ENCODE measurements at regions not wholly inside any gene's neighbourhood (a gene's known extent, or its start where the extent isn't known, plus 50 kb on each side); places are given as distances from the start of the nearest gene placed in this dataset.

DNA sequence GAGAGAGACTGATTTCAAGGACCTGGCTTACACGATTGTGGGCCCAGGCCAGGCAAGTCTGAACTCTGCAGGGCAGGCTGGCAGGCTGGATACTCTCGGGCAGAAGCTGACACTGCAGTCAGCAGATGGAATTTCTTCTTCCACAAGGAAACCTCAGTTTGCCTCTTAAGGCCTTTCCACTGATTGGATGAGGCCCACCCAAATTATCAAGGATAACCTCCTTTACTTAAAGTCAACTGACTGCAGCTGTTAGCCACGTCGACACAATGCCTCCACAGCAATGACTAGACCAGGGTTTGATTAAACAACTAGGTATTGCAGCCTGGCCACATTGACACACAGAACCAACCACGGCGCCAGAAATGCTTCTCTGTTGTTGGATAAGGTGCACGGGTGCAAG lies 130.5 kb downstream of the PSMG1 start:
- ATAC-seq (ENCODE audit: low read depth in 2 of 2) (no peak), DNase-seq (no peak)
- no peaks in the 10 kb centered on the region for H3K4me1 Mint-ChIP-seq
- H3K27ac Mint-ChIP-seq: no peak overlapping the region
- no peak overlapping the region for H3K4me3 Mint-ChIP-seq
- peaks cover 0 to 6% (median 0%) of the 10 kb centered on the region in 3 donors for H3K27me3 Mint-ChIP-seq
- H3K36me3 Mint-ChIP-seq: no peaks in the 10 kb centered on the region
- peaks cover 0 to 6% (median 0%) of the 10 kb centered on the region in 7 donors for H3K9me3 Mint-ChIP-seq

DNA sequence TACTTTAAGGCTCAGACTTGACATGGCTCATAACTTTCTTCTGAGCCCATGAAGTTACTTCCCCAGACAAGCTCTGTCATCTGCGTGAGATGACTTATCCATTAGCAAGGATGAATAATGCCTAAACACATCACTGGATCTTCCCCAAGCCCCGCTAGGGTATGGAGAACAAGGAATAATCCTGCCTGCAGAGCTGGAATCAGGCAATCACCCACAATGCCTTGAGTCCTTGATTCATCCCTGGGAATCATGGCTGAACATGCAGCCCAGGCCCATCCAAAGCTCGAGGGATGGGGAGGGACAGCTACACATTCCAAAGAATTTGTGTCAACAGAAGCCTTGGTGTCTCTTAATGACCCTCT lies 131.7 kb downstream of the PSMG1 start:
- ATAC-seq (ENCODE audit: low read depth in 2 of 2) (no peak), DNase-seq (no peak)
- H3K4me3 Mint-ChIP-seq: no peak overlapping the region
- H3K9me3 Mint-ChIP-seq: peaks cover 0 to 6% (median 0%) of the 10 kb centered on the region in 7 donors
- H3K27ac Mint-ChIP-seq: no peak overlapping the region
- H3K27me3 Mint-ChIP-seq: peaks cover 0 to 6% (median 5%) of the 10 kb centered on the region in 3 donors
- no peaks in the 10 kb centered on the region for H3K36me3 Mint-ChIP-seq
- no peaks in the 10 kb centered on the region for H3K4me1 Mint-ChIP-seq

DNA sequence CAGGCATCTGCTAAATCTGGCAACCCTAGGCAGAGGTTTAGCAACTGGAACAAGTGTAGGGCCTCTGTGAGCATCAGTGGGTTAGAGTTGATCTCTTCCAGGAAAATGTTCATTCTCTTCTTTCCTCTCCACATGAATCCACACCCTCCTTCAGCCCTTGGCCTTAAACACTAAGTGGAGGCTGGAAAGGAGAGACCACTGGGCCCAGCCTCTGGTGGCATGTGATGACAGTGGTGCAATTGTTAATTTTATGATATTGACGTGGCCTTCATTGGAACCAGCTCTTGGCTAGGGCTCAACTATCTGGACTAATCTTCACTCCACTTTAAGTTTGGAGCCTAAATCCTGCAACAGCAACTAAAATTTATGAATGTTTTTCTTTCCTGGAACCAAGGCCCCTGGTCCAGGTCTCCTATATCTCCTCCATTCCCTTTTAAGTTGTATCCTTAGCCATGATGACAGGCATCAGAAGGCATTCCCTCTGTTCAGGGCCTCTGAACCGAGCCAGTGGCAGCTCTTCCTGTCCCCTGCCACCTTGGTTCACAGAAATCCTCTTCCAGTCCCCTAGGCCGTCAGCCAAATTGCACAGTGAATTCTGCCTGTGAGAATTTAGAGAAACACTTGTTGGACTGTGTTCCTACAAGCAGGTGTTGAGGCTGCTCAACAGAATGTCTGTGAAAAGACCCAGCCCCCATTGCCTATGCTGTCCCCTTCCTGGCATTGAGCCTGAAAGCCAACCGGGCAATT lies 132.2 kb downstream of the PSMG1 start:
- Mint-ChIP-seq H3K4me1 (no peaks in the 10 kb centered on the region), H3K9me3 (peaks cover 0 to 6% (median 0%) of the 10 kb centered on the region in 7 donors), H3K36me3 (no peaks in the 10 kb centered on the region), H3K4me3 (no peak overlapping the region), H3K27me3 (peaks cover 0 to 7% (median 6%) of the 10 kb centered on the region in 3 donors), H3K27ac (no peak overlapping the region)
- ATAC-seq (ENCODE audit: low read depth in 2 of 2): no peak
- DNase-seq: no peak

DNA sequence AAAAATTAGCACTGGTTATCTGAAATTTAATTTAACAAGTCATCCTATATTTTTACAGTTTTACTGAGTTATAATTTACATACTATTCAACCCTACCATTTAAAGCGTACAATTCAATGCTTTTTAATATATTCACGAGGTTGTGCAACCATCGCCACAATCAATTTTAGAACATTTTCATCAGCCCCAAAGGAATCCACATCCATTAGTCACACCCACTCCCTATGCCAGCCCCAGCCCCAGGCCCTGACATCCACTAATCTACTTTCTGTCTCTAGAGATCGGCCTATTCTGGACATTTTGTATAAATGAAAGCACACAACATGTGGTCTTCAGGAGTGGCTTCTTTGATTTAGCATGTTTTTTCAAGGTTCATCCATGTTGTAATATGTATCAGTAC lies 134.7 kb downstream of the PSMG1 start:
- no peak overlapping the region for H3K4me3 Mint-ChIP-seq
- no peak for DNase-seq
- H3K27ac Mint-ChIP-seq: no peak overlapping the region
- peaks cover 0 to 7% (median 6%) of the 10 kb centered on the region in 3 donors for H3K27me3 Mint-ChIP-seq
- H3K36me3 Mint-ChIP-seq: no peaks in the 10 kb centered on the region
- H3K4me1 Mint-ChIP-seq: no peaks in the 10 kb centered on the region
- peaks cover 0 to 6% (median 0%) of the 10 kb centered on the region in 7 donors for H3K9me3 Mint-ChIP-seq
- ATAC-seq (ENCODE audit: low read depth in 2 of 2): no peak

DNA sequence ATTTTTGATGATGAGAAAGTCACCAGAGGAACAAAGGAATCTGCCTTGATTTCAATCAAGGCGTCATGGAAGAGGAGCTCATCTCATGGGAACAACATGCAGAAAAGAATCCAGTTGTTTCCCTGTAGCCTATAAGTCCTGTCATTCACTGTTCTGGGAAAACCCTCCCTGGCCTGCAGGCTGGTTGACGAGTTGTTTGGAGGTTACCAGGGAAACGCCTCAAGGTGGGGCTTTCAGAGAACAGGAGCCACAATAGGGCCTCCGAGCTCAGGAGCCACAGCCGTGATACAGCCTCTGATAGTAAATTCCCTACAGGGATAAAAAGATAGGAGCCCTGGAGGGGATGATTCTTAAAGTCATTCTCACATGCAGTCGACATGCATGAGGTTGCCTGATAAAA lies 135.2 kb downstream of the PSMG1 start:
- ATAC-seq (ENCODE audit: low read depth in 2 of 2) (no peak), DNase-seq (no peak)
- Mint-ChIP-seq H3K9me3 (peaks cover 0 to 6% (median 0%) of the 10 kb centered on the region in 7 donors), H3K4me1 (no peaks in the 10 kb centered on the region), H3K4me3 (no peak overlapping the region), H3K27me3 (peaks cover 0 to 7% (median under 1%) of the 10 kb centered on the region in 3 donors), H3K36me3 (no peaks in the 10 kb centered on the region), H3K27ac (no peak overlapping the region)

DNA sequence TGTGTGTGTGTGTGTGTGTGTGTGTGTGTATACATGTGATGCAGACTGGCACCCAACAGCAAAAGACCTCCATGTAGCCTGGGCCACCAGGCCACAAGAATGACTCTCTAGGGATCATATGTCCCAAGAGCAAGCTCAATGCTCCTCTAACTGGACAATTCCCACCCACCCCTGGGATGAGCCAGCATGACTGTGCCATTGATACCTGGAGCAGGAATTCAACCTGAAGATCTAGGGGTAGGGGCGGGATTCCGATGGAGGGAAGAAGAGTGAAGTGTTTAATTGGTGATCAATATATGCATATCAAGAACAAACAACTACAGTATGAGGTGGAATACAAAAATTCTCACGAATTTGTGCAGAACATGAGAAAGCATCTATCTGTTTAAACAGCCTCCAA lies 136.2 kb downstream of the PSMG1 start:
- ATAC-seq (ENCODE audit: low read depth in 2 of 2) (no peak), DNase-seq (no peak)
- H3K4me3 Mint-ChIP-seq: no peak overlapping the region
- H3K27me3 Mint-ChIP-seq: peaks cover 0 to 7% (median 0%) of the 10 kb centered on the region in 3 donors
- peak overlapping the region in 1 of 6 donors; percentile 60 for H3K27ac Mint-ChIP-seq
- H3K4me1 Mint-ChIP-seq: no peaks in the 10 kb centered on the region
- no peaks in the 10 kb centered on the region for H3K36me3 Mint-ChIP-seq
- peaks cover 0 to 6% (median 0%) of the 10 kb centered on the region in 7 donors for H3K9me3 Mint-ChIP-seq

DNA sequence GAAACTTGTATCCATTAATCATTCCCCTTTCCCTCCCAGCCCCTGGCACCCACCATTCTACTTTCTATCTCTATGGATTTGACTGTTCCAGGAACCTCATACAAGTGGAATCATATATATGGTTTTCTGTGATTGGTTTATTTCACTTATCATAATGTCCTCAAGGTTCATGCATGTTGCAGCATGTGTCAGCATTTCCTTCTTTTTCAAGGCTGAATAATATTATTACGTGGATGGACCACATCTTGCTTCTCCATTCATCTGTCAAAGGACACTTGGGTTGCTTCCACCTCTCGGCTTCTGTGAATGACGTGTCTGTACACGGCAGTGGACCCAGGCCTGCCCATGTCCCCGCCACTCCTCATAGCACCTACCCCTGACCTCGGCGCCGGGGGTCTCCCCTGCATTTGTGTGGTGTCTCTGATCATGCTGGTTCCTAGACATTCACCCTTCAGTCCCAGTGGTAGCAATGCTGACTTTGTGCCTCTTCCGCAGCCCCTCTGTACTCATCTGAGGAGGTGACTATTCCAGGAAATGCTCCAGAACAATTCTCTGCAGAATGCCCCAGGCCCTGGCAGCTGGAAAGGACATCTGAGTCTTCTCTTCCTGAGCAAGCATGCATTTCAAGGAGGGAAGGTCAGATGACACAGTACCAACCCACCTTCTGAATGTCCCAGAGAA lies 136.9 kb downstream of the PSMG1 start:
- ATAC-seq (ENCODE audit: low read depth in 2 of 2) (no peak), DNase-seq (no peak)
- no peak overlapping the region for H3K27ac Mint-ChIP-seq
- no peaks in the 10 kb centered on the region for H3K36me3 Mint-ChIP-seq
- peaks cover 0 to 7% (median 0%) of the 10 kb centered on the region in 3 donors for H3K27me3 Mint-ChIP-seq
- peaks cover 0 to 6% (median 0%) of the 10 kb centered on the region in 7 donors for H3K9me3 Mint-ChIP-seq
- H3K4me1 Mint-ChIP-seq: no peaks in the 10 kb centered on the region
- H3K4me3 Mint-ChIP-seq: no peak overlapping the region

DNA sequence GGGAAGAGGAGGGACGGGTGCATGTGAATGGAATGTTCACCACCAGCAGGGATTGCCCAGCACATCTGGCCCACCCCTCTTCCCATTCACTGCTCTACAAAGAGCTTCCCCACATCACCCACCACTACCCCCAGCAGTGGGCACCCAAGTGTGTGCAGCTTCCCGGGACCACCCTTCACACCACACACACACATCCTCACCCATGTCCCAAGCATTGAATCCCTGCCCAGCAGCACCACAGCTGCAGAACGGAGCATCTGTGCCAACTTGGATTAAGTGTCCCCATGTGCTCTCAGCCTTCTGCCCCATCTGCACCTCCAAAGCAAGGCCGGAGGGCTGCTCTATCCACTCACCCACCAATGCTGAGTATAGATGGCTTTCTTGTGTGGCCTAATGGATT lies 141.4 kb downstream of the PSMG1 start:
- H3K27me3 Mint-ChIP-seq: peaks cover 0 to 4% (median 0%) of the 10 kb centered on the region in 3 donors
- H3K9me3 Mint-ChIP-seq: peaks cover 0 to 1% (median 0%) of the 10 kb centered on the region in 7 donors
- H3K4me1 Mint-ChIP-seq: peaks cover 0 to 4% (median 4%) of the 10 kb centered on the region in 3 donors
- ATAC-seq (ENCODE audit: low read depth in 2 of 2): no peak
- H3K27ac Mint-ChIP-seq: no peak overlapping the region
- H3K4me3 Mint-ChIP-seq: no peak overlapping the region
- no peak for DNase-seq
- H3K36me3 Mint-ChIP-seq: no peaks in the 10 kb centered on the region

DNA sequence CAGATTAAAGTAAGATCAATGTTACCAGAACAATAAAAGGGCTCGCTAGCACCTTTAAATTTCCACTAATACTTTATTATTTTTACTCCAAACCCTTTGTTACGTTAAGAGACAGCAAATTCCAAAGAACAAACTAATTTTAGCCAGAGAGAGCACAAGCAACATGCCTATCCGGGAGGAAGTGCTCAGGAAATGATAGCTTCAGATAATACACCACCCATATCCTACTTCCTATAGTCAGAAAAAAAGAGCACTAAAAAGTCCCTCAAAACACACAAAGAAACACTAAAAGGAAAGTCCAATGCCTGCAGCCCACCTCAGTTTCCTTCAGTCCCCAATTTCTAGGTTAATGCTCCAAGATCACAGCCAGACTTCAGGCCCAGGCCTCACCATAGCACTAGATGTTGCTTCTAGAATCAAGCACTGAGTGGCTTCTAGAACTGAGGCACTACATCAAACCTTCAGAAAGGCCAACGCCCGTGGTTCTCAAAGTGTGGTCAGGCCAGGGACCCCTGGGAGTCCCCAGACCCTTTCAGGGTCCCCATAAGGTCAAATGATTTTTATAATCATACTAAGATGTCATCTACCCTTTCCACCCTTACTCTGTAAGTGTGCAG lies 142.6 kb downstream of the PSMG1 start:
- ATAC-seq (ENCODE audit: low read depth in 2 of 2) (no peak), DNase-seq (no peak)
- peak overlapping the region in 1 of 6 donors; percentile 17 for H3K27ac Mint-ChIP-seq
- no peaks in the 10 kb centered on the region for H3K9me3 Mint-ChIP-seq
- peaks cover 0 to 7% (median 7%) of the 10 kb centered on the region in 3 donors for H3K27me3 Mint-ChIP-seq
- no peak overlapping the region for H3K4me3 Mint-ChIP-seq
- no peaks in the 10 kb centered on the region for H3K36me3 Mint-ChIP-seq
- peaks cover 0 to 4% (median 4%) of the 10 kb centered on the region in 3 donors for H3K4me1 Mint-ChIP-seq

DNA sequence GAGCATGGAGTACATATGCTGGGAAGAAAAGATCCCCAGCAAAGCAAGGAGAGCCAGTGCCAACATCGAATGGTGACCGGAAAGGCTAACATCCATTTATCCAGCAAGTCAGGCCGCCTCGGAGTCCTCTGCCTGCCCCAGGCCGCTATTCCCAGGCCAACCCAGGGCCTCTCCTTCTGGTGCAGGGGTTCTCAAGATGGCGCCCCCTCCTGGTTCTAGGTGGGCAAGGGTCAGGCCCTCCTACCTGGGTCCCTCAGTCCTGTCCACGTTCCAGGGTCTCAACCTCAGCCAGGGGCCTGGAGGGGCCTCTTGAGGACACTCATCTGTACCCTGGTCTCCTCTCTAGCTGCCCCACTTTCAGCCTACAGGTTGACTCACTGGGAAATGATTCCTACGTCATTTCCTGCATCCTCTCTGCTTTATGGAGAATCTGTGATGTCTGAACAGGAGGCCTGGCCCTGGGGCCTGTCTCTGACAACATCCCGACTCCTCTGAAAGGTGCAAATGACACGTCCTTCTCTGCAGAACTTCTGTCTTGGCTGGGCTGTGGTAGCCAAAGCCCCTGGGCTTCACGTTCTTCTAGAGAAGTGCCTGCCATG lies 145.3 kb downstream of the PSMG1 start:
- Mint-ChIP-seq H3K27me3 (peaks cover 6 to 13% (median 11%) of the 10 kb centered on the region in 3 donors), H3K27ac (no peak overlapping the region), H3K4me1 (peaks cover 0 to 4% (median 4%) of the 10 kb centered on the region in 3 donors), H3K36me3 (no peaks in the 10 kb centered on the region), H3K9me3 (no peaks in the 10 kb centered on the region), H3K4me3 (no peak overlapping the region)
- no peak for ATAC-seq (ENCODE audit: low read depth in 2 of 2)
- DNase-seq: no peak

DNA sequence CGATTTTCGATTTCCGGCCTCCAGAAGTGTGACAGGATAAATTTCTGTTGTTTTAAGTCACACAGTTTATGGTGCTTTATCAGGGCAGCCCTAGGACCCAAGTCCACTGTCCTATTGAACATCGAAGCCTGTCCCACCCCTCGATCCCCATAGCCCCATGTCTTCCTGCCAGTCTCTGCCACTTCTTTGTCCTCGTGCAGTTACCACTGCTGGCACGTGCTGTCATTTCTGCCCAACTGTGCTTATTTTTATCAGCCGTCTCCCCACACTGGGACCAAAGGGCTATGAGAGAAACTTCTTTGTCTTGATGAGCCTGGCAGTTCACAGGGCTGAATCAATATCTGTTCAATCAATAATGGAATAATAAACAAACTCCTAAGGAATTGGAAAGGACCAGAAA lies 146.7 kb downstream of the PSMG1 start:
- H3K27me3 Mint-ChIP-seq: peaks cover 6 to 18% (median 14%) of the 10 kb centered on the region in 3 donors
- ATAC-seq (ENCODE audit: low read depth in 2 of 2) (no peak), DNase-seq (no peak)
- H3K4me1 Mint-ChIP-seq: peaks cover 0 to 4% (median 4%) of the 10 kb centered on the region in 3 donors
- no peak overlapping the region for H3K4me3 Mint-ChIP-seq
- no peak overlapping the region for H3K27ac Mint-ChIP-seq
- H3K36me3 Mint-ChIP-seq: no peaks in the 10 kb centered on the region
- peaks cover 0 to 2% (median 0%) of the 10 kb centered on the region in 7 donors for H3K9me3 Mint-ChIP-seq

DNA sequence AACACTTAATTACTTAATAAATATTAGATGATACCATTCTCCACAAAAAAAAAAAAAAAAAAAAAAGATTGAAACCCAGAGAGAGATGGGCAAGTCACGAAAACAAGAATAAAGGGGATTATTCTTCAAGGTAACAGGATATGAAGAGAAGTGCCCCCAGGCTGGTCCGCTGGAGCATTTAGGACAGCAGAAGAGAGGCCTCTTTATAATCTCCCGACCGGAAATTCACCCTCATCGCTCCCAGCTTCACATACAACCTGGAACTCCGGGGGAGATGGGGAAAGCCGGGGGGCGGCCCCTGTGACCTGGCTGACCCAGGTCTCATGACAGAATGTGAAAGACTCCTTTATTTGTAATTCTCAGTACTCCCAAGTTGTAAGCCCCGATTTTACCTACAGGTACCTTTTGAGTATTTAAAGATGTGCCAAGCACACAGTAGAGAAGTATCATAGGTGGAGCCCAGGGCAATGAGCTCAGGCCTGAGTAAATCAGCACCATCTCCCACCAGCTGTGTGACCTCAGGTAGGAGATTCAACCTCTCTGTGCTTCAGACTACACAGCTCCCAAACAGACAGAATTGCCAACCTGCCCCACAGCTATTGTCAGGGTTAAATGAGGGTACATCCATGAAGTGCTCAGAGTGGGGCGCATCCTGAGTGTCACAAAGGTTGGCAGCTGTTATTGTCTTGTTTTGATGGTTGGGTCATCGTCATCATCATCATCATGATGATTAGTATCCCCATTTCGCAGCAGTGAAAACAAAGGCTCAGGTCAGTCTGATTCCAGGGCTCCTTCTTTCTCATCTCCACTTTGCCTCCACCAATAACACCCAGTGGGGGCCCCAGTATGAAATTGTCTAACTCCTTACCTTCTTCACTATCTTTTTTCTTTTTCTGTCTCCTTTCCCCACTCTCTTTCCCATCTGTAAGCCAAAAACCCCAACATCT lies 148.4 kb downstream of the PSMG1 start:
- peaks cover 0 to 2% (median 0%) of the 10 kb centered on the region in 7 donors for H3K9me3 Mint-ChIP-seq
- no peaks in the 10 kb centered on the region for H3K36me3 Mint-ChIP-seq
- peak overlapping the region in 1 of 6 donors; percentile 38 for H3K27ac Mint-ChIP-seq
- no peak for DNase-seq
- no peak overlapping the region for H3K4me3 Mint-ChIP-seq
- no peak for ATAC-seq (ENCODE audit: low read depth in 2 of 2)
- H3K4me1 Mint-ChIP-seq: no peaks in the 10 kb centered on the region
- peaks cover 6 to 22% (median 17%) of the 10 kb centered on the region in 3 donors for H3K27me3 Mint-ChIP-seq

Measured in naive B cell (primary cell).